GM18870 (cell line): ENCODE measurements at regions not wholly inside any gene's neighbourhood (a gene's known extent, or its start where the extent isn't known, plus 50 kb on each side); places are given as distances from the start of the nearest gene placed in this dataset.

Experiments
- ATAC-seq: cut with Tn5 transposase; IDR thresholded peaks from one replicate; pipeline ENCODE4 v1.9.1; 2021; ENCODE audit warnings: moderate library complexity; ENCODE audit not compliant: unreplicated experiment

DNA sequence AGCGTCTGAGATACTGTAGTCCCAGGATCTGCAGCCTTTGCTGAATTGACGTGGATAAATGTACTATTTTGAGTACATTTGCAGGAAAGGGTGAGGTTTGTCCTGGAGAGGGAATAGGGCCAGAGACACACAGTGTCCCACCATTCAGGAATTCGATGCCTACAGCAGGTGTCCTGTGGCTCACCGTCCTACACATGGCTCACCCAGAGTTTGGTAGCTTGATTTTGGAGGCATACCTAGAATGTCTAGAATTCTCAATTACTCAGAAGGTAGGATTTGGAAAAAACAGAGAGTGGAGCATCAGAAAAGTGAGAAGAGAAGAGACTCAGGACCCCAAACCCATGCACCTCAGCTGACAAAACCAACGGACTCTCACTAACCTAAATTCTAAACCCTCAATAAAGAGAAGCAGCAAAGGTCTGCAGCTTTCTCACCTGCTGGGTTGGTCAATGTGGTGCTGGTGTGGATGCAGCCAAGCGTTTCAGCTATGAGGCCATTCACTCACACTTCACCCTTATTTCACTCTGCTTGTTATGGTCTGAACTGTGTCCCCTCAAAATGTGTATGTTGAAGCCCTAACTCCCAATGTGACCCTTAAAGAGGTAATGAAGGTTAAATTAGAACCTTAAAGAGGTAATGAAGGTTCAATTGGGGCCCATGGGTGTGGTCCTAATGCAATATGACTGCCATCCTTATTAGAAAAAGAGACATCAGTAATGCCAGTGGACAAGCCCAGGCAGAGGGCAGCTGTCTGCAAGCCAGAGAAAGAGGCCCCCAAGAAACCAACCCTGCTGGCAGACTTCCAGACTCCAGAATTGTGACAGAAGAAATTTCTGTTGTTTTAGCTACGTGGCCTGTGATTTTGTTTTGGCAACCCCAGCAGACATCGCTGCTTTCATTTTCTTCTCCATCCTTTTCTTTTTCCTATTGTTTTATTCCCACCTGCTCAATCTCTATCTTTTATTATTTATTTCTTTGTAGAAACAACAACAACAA, 187.8 kb downstream of the SNX19 start:
- ATAC-seq, result no peak

DNA sequence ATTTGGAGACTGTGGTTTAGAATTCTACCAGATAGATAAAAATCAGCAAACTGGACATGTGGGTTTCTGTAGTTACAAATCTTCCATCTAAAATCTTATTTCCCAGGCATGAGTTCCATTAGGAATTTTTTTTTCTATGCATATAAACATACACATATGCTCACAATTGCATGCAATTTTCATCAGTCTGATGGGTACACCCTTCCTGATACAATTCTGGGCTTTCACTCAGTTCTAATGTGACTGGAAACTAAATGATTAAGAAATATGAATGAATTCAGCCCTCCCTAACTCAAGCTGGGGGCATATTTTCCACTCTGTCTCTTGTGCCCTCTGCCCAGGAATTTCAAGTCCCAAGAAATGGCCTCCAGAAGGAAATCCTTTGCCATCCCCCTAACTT, 187.1 kb downstream of the SNX19 start:
- ATAC-seq, result no peak

DNA sequence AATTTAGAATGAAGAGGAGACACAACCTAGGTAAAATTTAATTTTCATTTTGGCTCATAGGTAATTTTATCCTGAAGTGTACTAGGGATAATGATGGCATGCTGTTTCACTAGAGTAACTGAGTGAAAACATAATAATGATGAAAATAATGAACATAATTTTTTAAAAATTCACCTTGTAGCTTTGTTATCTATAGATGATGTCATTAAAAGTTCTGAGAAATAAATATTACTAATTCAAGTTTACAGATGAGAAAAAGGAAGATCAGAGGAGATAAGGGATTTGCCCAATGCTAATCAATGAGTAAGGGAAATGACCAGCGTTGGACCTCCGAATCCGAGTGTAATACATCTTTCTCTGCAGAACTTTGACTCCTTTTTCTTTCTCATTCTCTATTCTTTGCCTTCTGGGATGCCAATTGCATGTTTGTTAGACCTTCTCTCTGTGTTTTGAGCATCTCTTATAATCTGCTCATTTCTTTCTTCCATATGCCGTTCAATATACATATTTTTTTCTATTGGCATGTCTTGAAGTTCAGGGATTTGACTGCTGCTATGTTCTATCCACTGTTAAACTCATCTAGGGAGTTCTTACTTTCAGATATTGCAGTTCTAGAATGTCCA, 186.5 kb downstream of the SNX19 start:
- ATAC-seq, result no peak

DNA sequence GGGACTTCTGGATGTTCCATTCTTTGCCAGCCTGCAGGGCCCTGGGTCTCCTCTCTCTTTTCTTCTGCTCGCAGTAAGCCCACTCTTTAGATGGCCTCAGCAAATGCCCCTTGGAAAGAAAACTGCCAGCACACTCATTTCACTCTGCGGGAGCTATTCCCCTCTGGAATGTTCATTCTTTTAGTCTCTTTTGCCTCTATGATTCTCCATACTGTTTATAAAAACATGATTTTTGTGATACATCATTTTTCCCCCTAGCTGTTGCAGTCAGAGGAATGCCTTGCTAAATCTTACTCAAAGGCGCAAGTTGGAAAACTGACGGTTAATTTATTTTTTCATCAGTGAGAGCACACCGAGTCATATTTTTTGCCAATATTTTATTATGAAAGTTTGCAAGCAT, 184.9 kb downstream of the SNX19 start:
- no peak for ATAC-seq

DNA sequence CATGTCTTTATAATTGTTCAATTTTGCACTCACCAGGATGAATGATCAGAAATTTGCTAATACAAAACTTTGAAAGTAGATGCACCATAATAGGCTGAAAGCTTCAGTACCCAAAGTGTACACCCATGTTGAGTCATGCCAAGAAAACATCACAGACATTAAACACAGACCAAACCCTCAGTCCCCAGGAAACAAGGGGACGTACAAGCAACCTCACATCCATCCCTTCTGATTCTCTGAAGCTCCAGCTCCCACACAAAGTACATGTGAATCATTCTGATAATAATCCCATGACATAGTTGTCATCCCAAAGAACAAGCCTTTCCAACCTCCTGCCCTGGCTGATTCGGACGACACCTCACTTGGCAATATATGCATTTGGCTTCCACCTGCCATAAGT, 183.8 kb downstream of the SNX19 start:
- no peak for ATAC-seq

DNA sequence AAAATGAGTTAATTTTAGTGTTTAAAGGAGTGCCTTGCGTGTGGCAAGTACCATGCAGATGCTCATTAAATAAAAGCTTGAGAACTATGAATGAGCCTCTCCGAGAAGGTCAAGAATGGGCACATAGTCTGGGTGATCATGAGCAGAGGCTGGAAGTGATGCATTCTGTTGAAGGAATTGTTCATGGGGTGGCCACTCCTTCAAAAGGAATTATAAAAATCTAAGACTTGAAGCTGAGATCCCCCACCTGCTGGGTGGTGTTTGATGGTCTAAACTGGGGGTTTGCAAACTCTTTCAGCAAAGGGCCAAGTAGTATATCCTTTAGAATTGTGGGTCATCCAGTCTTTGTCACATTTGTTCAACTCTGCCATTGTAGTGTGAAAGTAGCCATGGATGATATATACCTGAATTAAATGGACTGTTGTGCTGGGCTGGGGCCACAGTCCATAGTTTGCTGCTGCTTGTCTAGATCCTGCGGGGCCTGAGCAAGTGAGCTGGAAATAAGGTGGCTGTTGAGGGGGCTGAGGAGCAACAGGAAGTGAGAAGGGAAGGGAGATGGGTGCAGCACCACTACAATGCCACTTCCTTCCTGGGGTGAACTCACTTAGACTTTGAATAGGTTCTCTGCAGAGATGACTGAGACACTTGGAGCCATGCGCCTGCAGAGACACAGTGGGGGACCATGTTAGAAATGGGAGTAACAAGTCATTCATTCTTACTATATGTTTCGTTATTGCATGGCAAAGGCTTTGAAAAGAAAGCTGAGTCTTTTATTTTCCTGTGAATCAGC, 179.0 kb downstream of the SNX19 start:
- no peak for ATAC-seq

DNA sequence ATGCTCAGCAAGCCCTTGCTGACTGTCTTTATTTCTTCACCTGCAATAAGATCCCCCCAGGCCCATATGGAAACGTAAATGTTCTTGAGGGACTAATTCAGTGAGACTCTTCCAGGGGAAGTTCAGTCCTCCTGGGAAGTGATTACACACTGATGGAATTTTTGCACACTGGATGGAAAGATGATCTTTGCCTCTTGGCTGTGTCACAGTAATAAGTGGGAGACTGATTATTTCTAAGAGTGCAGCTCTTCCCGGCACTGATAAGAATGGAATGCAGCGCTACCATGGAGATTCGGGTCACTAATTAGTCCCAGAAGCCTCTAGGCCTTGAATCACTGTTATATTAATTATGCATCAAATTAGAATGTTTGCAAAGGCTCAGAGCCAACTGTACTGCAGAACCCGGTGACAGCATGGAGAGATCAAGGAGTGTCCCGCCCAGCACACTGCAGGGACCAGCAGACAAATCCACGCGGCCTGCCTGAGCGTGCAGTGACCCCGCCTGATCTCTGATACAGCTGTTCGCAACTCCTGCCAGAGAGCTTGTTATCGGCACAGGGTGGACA, 178.3 kb downstream of the SNX19 start:
- ATAC-seq, result no peak

DNA sequence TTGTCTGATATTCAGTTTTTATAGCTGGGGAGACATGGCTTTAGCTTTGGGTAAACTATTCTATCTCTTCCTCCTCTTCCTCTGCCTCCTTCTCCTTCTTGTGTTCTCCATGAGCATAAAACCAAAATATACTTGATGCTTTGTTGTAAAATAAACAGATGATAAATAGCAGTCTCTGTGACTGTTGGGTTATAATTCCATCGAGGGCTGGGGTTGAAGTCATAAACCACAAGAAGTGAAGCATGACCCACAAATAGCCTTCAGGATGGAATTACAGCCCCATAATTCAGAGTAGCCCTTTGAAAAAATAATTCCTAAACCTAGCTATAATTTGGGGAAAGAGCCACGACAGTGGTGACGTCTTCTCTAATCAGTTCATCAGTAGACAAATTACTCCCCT, 177.7 kb downstream of the SNX19 start:
- no peak for ATAC-seq

DNA sequence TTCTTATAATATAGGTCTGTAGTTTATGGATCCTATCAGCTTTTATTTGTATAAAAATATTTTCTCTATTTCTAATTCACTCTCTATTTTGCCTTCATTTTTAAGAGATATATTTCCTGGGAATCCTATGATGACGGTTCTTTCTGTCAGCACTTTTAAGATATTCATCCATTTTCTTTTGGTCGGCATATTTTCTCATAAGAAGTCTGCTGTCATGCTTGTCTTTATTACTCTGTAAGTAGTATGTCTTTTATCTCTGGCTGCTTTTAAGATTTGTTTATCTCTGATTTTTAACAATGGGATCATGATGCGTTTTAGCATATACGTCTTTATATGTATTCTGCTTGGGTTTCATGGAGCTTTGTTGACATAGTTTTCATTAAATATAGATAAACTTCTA, 175.5 kb downstream of the SNX19 start:
- ATAC-seq, result no peak

DNA sequence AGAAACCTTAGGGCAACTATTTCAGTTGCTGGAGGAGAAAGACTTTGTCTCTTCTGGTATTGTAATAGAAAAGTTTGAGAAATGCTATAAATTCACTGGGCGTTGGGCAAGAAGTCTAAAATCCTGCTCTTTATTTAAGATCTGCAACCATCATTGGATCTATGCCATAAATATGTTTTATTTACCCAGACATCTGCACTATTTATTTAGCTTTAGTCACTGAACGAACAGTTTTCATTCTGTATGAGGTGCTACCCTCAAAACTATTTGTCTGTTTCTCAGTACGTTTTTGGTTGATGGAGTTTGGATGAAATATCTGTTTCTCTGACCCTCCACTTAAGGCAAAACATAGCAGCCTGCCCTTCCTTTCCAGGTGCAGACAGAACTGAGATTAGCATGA, 171.5 kb downstream of the SNX19 start:
- no peak for ATAC-seq

DNA sequence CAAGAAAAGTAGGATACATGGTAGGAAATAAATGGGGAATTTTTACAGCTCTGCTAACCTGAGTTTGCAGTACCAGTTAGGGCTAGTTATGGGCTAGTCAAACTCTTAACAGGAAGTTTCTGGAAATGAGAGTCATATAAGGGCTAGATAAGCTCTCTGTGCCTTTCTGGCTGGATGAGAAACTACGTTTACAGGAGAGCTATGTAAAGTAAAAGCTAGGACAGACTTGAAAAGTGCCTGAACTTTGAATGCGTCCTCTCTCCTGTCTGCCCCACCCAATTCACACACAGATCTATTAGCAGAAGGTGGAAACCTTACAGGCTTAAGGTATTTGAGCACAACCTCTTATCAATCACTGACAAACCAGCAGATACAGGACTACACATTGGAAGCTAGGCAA, 167.1 kb downstream of the SNX19 start:
- no peak for ATAC-seq

DNA sequence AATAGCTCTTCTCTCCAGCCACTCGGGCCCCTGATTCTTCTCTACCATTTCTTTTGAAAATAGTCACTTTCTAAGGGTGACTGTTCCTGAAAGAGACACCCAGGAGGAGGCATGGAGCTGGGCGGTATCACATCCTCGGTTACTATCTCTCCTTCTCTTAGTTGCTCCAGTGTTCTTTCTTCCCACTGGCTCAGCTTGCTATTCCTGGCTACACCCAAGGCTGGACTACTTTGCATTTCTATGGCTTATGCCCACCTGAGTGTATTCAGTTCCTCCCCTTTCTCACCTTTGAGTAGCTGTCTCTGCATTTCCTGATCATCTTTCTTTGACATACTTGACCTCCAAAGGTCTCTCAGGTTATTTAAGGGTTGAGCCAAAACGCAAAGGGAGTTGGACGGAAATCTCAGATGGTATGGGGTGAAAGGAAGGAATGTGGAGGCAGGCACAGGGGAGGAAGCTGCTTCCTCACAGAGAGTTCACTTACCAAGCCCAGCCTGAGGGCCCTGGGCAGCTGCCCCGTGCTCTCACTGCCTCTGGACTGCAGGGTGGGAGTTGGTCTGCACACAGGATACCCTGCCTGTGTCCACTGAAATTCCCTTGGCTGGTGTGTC, 155.7 kb downstream of the SNX19 start:
- ATAC-seq, result no peak

DNA sequence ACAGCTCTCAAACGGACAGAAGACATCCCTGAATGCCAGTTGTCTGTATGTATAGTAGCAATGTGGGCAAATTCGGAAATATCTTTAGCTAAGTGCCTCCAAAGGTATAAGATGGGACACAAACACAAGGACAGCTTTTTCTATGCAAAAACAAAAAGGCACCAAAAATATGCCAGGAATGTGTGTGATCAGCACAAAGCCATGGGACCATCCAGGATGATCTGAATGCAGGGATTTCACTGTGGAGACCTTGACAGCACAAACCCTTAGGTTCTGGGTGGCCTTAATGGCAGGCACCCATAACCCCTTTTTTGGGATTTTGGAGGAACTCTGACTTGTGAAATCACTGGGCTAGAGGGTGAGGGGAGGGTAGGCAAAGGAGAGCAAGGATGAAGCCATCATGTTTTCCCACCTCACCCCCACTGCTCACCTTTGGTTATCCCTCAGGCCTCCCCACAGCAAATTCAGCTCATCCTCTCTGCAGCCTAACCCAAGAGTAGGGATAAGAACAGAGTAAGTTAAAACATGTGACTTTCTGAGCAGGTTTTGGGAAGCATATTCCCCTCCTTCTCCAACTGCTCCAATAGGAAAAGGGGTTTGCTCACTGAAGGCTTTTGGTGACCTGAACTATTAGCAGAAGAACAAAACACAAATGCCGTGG, 154.6 kb downstream of the SNX19 start:
- ATAC-seq, result no peak

DNA sequence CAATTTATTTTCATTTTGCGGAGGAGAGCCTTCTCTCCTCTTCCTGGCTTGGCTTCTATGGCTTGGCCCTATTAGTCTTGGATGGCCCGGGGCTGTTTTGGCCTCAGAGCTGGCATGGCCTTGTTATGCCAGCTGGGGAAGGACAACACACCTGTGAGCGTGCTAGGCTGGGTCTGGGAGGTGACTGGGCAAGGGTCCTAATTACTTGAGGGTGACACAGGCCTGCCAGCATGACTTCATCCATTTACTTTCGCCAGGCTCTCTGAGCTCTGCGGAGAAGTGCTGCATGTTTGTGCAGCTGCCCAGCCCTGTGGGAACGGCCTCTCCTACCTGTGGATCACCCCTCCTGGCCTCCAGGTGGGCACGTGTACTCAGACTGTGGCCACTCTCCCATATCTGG, 153.6 kb downstream of the SNX19 start:
- ATAC-seq, result no peak

DNA sequence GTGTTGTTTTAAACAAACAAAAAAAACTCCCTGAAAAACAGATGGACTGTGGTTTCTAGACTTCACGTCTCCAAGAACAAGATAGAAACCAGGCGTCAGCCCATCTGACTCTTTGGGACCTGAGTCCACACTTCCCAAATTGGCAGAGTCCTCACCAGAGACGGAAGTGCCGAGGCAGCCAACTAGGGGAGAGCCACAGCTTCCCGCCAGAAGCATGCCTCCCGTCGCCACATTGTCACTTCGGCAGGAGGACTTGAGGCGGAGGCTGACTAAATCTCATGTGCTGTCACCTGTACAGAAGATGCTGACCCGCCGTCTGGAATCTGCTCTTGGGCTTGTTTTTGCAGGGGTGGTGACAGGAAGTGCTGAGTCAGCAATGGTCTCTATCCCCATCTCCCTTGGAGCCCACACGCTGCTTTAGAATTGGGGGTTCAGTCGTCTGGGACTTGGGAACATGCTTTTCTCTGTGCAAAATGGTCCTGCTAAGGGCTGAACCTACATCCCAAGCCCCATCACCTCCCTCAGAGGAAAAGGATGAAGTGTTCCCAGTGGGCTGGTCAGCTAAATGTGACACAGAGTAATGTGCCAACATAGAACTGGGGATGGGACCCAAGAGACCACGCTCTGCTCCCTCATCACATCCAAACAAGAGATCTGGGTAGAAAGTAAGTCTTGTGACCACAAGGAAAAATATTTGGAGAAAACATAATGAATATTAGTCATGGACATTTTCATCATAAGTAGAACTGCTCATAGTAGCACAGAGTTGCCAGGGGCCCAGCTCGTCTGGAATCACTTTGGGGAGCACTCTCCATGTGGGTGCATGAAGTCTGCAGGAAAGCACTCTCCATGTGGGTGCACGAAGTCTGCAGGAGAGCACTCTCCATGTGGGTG, 152.9 kb downstream of the SNX19 start:
- ATAC-seq, result no peak

DNA sequence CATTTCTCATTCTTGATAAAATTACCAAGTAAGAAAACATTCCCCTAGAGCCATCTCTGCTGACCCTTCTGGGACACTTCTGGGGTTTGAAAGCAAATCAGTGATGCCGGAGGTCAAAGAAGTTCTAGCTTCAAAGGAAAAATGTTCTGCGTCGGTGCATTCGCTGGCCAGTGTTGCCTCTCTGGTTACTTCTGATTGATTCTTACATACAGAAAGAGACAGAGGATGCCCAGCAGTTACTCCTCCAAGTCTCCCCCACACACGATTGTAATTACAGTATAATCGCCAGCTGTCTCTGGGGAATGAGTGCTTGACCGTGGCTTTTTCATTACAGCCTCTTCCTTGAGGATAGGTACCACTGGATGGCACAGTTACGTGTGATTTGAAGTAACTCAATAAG, 150.9 kb downstream of the SNX19 start:
- no peak for ATAC-seq

DNA sequence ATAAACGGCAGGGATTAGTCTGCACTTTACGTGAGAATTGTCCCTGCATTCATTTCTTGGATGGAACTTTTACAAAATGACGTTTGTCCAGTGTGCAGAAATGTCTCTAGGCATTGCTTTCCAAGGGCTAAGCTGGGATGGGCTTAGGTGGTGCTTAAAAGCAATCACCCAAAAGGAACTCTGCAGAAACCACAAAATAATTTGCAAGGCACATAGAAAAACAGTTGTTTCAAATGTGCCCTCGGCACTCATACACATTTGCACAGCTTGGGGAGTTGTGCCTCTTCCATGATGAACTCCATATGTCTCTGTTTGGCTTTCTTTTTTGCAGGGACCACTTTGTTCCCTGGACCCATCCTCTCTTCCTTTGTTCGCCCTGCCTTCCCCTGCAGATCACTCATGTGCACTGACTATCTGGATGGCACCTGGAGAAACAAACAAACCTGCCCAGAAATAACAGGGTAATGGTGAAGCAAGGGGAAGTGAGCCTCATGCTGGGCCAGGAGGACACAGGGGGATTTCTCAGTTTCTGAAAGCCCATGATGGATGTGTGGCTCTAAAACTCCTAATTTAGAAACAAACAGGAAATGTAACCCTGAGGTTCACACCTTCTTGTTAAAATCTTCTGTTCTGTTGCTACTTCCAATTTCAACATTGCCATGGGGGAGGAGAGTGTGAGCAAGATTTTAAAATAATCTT, 150.2 kb downstream of the SNX19 start:
- ATAC-seq, result peak; percentile 72

DNA sequence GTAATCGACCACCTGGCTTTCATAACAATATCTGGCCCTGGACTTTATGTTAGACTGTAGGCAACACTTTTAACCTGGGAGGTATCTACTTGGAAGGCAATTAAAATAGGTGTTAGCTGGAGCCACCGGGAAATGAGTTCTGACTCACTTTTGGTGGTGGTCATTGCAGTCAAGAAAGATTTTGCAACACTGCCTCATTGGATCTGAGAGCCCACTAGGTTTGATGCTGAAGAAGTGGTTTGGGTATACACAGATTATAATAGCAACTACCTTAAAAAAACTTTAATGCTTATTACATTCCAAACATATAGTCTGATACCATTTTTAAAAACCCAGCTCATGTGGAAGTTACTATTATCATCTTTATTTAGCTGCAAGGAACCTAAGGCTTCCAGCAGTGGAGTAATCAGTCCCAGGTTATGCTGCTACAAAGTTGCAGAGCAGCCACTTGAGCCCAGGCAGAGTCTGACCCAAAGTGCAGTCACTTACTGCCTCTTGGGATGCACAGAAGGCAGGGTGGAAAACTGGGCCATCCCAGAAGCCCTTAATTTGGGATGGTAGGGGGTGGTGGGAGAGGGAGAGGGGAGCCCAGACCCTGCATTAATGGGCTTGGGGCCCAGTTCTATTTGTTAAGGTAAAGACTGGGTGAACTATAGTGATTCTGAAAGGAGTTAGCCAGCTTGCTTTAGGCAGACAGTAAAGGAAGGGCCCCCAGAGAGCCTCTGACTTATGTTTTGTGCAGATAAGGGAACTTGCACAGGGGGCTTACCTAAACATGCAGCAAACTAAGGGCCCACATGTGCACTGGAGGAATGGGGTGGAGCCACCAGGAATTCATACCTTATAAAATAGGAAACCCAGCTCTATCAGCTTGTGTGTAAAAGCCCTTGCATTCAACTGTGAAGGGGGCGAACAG, 149.4 kb downstream of the SNX19 start:
- peak; percentile 14 for ATAC-seq
